NB4 (cell line): ENCODE measurements at regions not wholly inside any gene's neighbourhood (a gene's known extent, or its start where the extent isn't known, plus 50 kb on each side); places are given as distances from the start of the nearest gene placed in this dataset.
"Not testable (repeated sequence)": the region's sequence is repeated elsewhere in the genome, so short reads cannot be mapped to it uniquely, and the experiment has no call there.

Experiments used
- DNase-seq: peaks from one replicate; pipeline ENCODE4 v3.0.0; 2010; ENCODE audit warnings: low read depth
- H3K4me3 ChIP-seq: one replicate; pipeline ENCODE4 v1.5.1; 2011; ENCODE audit warnings: mild to moderate bottlenecking, low read depth, low read length, moderate library complexity

DNA sequence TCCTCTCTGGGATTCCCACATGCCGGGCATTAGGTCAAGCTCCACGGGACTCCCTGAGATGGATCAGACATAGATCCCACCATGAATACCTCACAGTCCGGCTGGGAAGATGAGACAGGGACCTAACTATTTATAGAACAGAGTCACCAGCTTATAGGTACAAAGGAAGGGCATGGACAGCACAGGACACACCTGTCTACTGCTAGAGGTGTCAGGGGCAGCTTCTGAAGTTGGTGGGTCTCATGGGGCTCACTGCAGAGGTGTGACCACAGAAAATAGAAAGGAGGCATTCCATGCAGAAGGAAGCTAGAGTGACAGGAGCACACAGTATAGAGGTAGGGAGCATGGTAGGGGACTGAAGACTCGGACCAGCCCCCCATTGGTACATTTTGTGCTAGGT is 1722.4 kb downstream of the SPATA31A7 start:
- not testable (repeated sequence) for DNase-seq, H3K4me3 ChIP-seq

- not testable (repeated sequence) for DNase-seq, H3K4me3 ChIP-seq
Observed at GRCh38 chr9:62915168-62915567, 1725.3 kb downstream of the SPATA31A7 start.

DNA sequence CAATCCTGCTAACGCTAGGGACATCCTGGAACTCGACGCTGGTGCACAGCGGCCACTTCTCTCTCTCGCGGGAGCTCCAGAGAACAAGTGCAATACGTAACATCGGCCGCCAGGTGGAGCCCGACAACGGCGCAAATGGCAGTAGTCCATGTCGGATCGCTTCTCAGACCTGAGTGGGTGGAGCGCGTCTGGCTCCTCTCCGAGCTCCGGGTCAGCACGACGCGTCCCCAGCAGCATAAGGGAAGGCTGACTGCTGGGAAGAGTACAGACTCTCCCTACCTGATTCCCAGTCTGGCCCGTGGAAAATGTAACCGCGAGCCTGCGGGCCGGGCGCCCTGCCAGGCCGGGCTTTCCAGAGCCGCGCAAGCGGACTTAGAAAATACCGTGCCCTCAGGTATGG is 1725.8 kb downstream of the SPATA31A7 start:
- not testable (repeated sequence) for H3K4me3 ChIP-seq, DNase-seq

DNA sequence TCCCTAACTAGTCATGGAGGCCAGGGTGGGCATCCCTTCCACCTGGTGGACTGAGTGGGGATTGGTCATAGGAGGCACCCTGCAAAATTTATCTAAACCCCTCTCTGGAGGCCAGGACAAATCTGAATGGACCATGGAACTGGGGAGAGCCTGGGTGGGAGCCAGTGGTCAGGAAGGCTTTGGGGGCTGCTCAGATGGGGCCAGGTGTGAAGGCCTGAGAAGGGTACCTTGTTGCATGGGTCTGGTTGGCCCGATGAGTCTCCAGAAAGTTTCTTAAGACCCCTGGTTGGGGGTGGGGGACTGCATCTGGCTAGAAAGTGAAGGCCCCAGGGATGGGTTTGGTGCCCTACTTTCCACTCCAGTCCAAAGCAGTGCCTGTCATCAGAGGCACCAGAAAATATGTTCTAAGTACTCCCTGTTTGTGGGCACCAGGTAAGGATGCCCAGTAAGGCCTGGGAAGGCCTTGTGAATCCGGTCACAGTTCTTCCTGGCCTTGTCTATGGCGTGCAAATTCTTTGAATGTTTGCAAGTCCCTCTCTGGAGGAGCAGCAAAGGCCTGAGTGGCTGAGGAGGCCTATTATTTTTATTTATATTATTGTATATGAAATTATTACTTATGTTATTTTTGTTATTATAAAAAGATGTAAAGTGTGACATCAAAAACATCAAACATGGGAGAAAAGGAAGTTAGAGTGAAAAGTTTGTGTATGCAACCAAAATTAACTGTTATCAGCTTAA is 1729.0 kb downstream of the SPATA31A7 start:
- not testable (repeated sequence) for H3K4me3 ChIP-seq

GRCh38 chr9:62931484-62931883 is 1741.6 kb downstream of the SPATA31A7 start:
- not testable (repeated sequence) for H3K4me3 ChIP-seq, DNase-seq

More for the DNA sequence above, 1729.0 kb downstream of the SPATA31A7 start:
- not testable (repeated sequence) for DNase-seq

GRCh38 chr9:62952840-62953239 is 1763.0 kb downstream of the SPATA31A7 start:
- H3K4me3 ChIP-seq, DNase-seq: not testable (repeated sequence)
